Aorta (tissue), 5 donors: ENCODE measurements at regions not wholly inside any gene's neighbourhood (a gene's known extent, or its start where the extent isn't known, plus 50 kb on each side); places are given as distances from the start of the nearest gene placed in this dataset.

Experiments used
- ATAC-seq: fragments of 200-7000 bp; cut with Tn5 transposase; one replicate; pipeline ENCODE4 v1.9.1; 2022; ENCODE audit warnings: moderate library complexity; ENCODE audit not compliant: low FRiP score
- DNase-seq, 2 donors: peaks; one replicate each; pipeline ENCODE4 v3.0.0-alpha.2; 2020
- H3K27ac ChIP-seq, 2 donors: one replicate each; pipeline ENCODE4 v1.5.1; 2013; ENCODE audit warnings: low read length in 2 of 2, mild to moderate bottlenecking in 2 of 2, moderate library complexity in 2 of 2, control low read depth in 1 of 2, inconsistent platforms in 1 of 2, low read depth in 1 of 2
- H3K27me3 ChIP-seq, 2 donors: one replicate each; pipeline ENCODE4 v1.6.1; 2013; ENCODE audit warnings: control low read depth in 1 of 2, low read length in 1 of 2, mild to moderate bottlenecking in 1 of 2, moderate library complexity in 1 of 2; ENCODE audit not compliant: insufficient read depth in 2 of 2, control insufficient read depth in 1 of 2
- H3K36me3 ChIP-seq, 2 donors: one replicate each; pipeline ENCODE4 v1.6.1; 2013; ENCODE audit warnings: control low read depth in 1 of 2, low read length in 1 of 2, mild to moderate bottlenecking in 1 of 2; ENCODE audit not compliant: insufficient read depth in 2 of 2, control insufficient read depth in 1 of 2
- H3K4me1 ChIP-seq, 2 donors: one replicate each; pipeline ENCODE4 v1.6.1; 2013; ENCODE audit warnings: low read length in 2 of 2, control low read depth in 1 of 2, mild to moderate bottlenecking in 1 of 2, moderate library complexity in 1 of 2; ENCODE audit not compliant: insufficient read depth in 2 of 2, control insufficient read depth in 1 of 2
- H3K4me3 ChIP-seq, 2 donors: one replicate each; pipeline ENCODE4 v1.5.1; 2013; ENCODE audit warnings: low read length in 2 of 2, control low read depth in 1 of 2, mild to moderate bottlenecking in 1 of 2
- H3K9me3 ChIP-seq: one replicate; pipeline ENCODE4 v1.6.1; 2013; ENCODE audit warnings: mild to moderate bottlenecking, low read length; ENCODE audit not compliant: control insufficient read depth
- WGBS, 2 donors: extraction: QIAGEN DNeasy Blood & Tissue Kit; methylation state at CpG; one replicate each; pipeline ENCODE4 v1.1.7; 2013; 5-methylcytosine and 5-hydroxymethylcytosine counted together
- intact Hi-C, 2 donors: fragments of 100-400 bp; cut with DNase I; formaldehyde crosslinking; loops; one replicate each; pipeline versions ENCODE4 v1.14.2 to v1.15.0; 2022
- donor health status: healthy with polysubstance abuse.
- donor health status: Bipolar disorder and iron deficiency.
- donor health status: DM: no; HTN: no; CAD: no.
- donor health status: DM: no; HTN: no; CAD: no.
- donor health status: DM: yes; HTN: yes; CAD: no.

- Histone ChIP-seq H3K4me1 (no peaks in the 10 kb centered on the region), H3K27me3 (no peaks in the 10 kb centered on the region), H3K9me3 (no peaks in the 10 kb centered on the region), H3K4me3 (no peak overlapping the region), H3K27ac (no peak overlapping the region), H3K36me3 (no peaks in the 10 kb centered on the region)
- intact Hi-C loops: no loop called here
- DNase-seq (no peak), ATAC-seq (no peak)
- WGBS, 2 donors: 94 to 96% methylated on average over 11 to 20 of the region's 21 CpGs
Observed at GRCh38 chr2:103361712-103362111, 599.9 kb downstream of the TMEM182 start.

- intact Hi-C loops: no loop called here
- Histone ChIP-seq H3K4me1 (no peaks in the 10 kb centered on the region), H3K4me3 (no peak overlapping the region), H3K9me3 (no peaks in the 10 kb centered on the region), H3K27ac (no peak overlapping the region), H3K27me3 (no peaks in the 10 kb centered on the region), H3K36me3 (no peaks in the 10 kb centered on the region)
- no peak for DNase-seq
- ATAC-seq: no peak
Observed at GRCh38 chr2:103363639-103364038, 601.8 kb downstream of the TMEM182 start.

- Histone ChIP-seq H3K36me3 (no peaks in the 10 kb centered on the region), H3K9me3 (no peaks in the 10 kb centered on the region), H3K27ac (no peak overlapping the region), H3K4me3 (no peak overlapping the region), H3K27me3 (no peaks in the 10 kb centered on the region), H3K4me1 (no peaks in the 10 kb centered on the region)
- no peak for ATAC-seq
- WGBS, 2 donors: 39 to 40% methylated on average over 4 of the region's 4 CpGs
- intact Hi-C loops: no loop called here
- no peak for DNase-seq
Observed at GRCh38 chr2:103364177-103364576, 602.3 kb downstream of the TMEM182 start.

GRCh38 chr2:103365071-103365470, 603.2 kb downstream of the TMEM182 start:
- 87 to 88% methylated on average over 4 of the region's 4 CpGs for WGBS, 2 donors
- no peak overlapping the region for H3K4me3 ChIP-seq
- DNase-seq (no peak), ATAC-seq (no peak)
- no peaks in the 10 kb centered on the region for H3K4me1 ChIP-seq
- H3K27me3 ChIP-seq: no peaks in the 10 kb centered on the region
- no peaks in the 10 kb centered on the region for H3K9me3 ChIP-seq
- H3K27ac ChIP-seq: no peak overlapping the region
- no peaks in the 10 kb centered on the region for H3K36me3 ChIP-seq
- intact Hi-C loops: no loop called here

- no peak for DNase-seq
- Histone ChIP-seq H3K4me3 (no peak overlapping the region), H3K27ac (no peak overlapping the region), H3K27me3 (no peaks in the 10 kb centered on the region), H3K4me1 (no peaks in the 10 kb centered on the region), H3K9me3 (no peaks in the 10 kb centered on the region), H3K36me3 (no peaks in the 10 kb centered on the region)
- intact Hi-C loops: no loop called here
- ATAC-seq: no peak
- WGBS, 2 donors: 83 to 88% methylated on average over 4 of the region's 4 CpGs
Observed at GRCh38 chr2:103367877-103368276, 606.0 kb downstream of the TMEM182 start.

GRCh38 chr2:103383541-103383940, 621.7 kb downstream of the TMEM182 start:
- H3K9me3 ChIP-seq: peaks cover 4% of the 10 kb centered on the region
- no peak for DNase-seq
- H3K4me3 ChIP-seq: no peak overlapping the region
- H3K36me3 ChIP-seq: no peaks in the 10 kb centered on the region
- no peak overlapping the region for H3K27ac ChIP-seq
- H3K4me1 ChIP-seq: no peaks in the 10 kb centered on the region
- 49 to 62% methylated on average over 3 of the region's 3 CpGs for WGBS, 2 donors
- intact Hi-C loops: no loop called here
- peaks cover 0 to 1% of the 10 kb centered on the region in 2 donors for H3K27me3 ChIP-seq
- no peak for ATAC-seq

- Histone ChIP-seq H3K4me3 (no peak overlapping the region), H3K27me3 (peaks cover 0 to 1% of the 10 kb centered on the region in 2 donors), H3K9me3 (no peaks in the 10 kb centered on the region), H3K36me3 (no peaks in the 10 kb centered on the region), H3K27ac (no peak overlapping the region), H3K4me1 (no peaks in the 10 kb centered on the region)
- intact Hi-C loops: no loop called here
- DNase-seq: no peak
- ATAC-seq: no peak
- WGBS, 2 donors: 88 to 93% methylated on average over 3 of the region's 3 CpGs
Observed at GRCh38 chr2:103386872-103387271, 625.0 kb downstream of the TMEM182 start.

GRCh38 chr2:103387888-103388287, 626.1 kb downstream of the TMEM182 start:
- H3K27ac ChIP-seq: no peak overlapping the region
- no peak for ATAC-seq
- no peak for DNase-seq
- H3K9me3 ChIP-seq: no peaks in the 10 kb centered on the region
- intact Hi-C loops: no loop called here
- no peaks in the 10 kb centered on the region for H3K4me1 ChIP-seq
- no peaks in the 10 kb centered on the region for H3K36me3 ChIP-seq
- no peak overlapping the region for H3K4me3 ChIP-seq
- peaks cover 0 to 1% of the 10 kb centered on the region in 2 donors for H3K27me3 ChIP-seq
- 79 to 80% methylated on average over 5 of the region's 5 CpGs for WGBS, 2 donors

- no peak for DNase-seq
- no peak for ATAC-seq
- WGBS, 2 donors: 22 to 28% methylated on average over 1 of the region's 1 CpG
Observed at GRCh38 chr2:103396152-103396551, 634.3 kb downstream of the TMEM182 start.

More at GRCh38 chr2:103396152-103396551, 634.3 kb downstream of the TMEM182 start:
- H3K4me1 ChIP-seq: no peaks in the 10 kb centered on the region
- intact Hi-C loops: no loop called here
- no peaks in the 10 kb centered on the region for H3K36me3 ChIP-seq
- no peaks in the 10 kb centered on the region for H3K27me3 ChIP-seq
- H3K27ac ChIP-seq: no peak overlapping the region
- H3K9me3 ChIP-seq: no peaks in the 10 kb centered on the region
- no peak overlapping the region for H3K4me3 ChIP-seq
